ENCODE measurements at regions not wholly inside any gene's neighbourhood (a gene's known extent, or its start where the extent isn't known, plus 50 kb on each side); places are given as distances from the start of the nearest gene placed in this dataset.

DNA sequence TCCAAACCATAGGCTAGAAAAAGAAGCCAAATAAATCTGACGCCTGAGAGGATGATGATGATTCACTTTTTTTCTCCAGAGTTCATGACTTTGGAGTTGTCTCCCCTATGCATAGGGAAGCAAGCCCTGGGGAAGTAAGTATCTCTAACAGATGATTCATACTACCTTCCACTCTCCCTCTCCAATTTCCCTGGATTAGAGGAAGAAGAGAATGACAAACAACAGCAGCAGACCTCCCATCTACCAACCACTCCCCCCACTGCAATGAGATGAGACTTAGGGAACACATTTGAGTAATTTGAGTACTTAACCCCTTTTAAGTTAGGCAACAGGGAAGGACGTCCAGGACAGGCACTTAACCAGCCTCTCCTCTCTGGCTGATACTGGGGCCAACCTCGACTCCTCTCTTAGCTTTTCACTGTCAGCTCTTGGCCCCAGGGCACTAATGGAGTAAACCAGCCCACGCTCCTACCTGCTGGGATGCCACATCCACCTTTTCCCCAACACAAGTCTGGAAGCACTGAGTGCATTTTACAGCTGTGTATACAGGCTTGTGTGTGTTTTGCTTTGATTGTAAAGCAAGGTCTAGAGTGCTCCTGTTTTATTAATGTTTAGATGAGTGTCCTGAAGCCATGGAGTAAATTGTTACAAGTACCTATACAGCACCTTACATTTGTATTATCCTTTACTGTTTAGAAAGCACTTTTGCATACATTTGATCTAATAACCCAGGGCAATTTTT lies 180.7 kb downstream of the PHLDA1 start:
- no peaks in the 10 kb centered on the region for H3K27me3 Mint-ChIP-seq (ENCODE audit: insufficient read depth, unreplicated experiment)
- no TSS peak for BruUV-seq (replicated peaks)
- no peaks in the 10 kb centered on the region; the same call in 1 of the 2 replicates for H3K4me1 ChIP-seq
- no peak for DNase-seq
- H3K4me3 Mint-ChIP-seq (ENCODE audit: unreplicated experiment) = no peak overlapping the region
- CTCF ChIA-PET = interaction anchor here (0.6 kb wide), 2 partner anchors 130 to 183 kb away, joined by 3 read pairs; no protein-coding TSS in a partner anchor
- H3K27me3 ChIP-seq (replicated peaks; ENCODE audit: control insufficient read depth, insufficient read depth, low read length) = no peaks in the 10 kb centered on the region
- H3K27ac Mint-ChIP-seq (ENCODE audit: unreplicated experiment) = peak overlapping the region; percentile 51
- TF ChIP-seq CTCF (IDR thresholded peaks at IDR 0.05; ENCODE audit: insufficient read depth in 1 of 2, low read depth in 1 of 2, low read length in 1 of 2, severe bottlenecking in 1 of 2, unreplicated experiment in 1 of 2) = no peak
- H3K4me1 Mint-ChIP-seq (ENCODE audit: low read depth, unreplicated experiment) = peaks cover 21% of the 10 kb centered on the region
- H3K36me3 Mint-ChIP-seq (ENCODE audit: insufficient read depth, unreplicated experiment) = no peaks in the 10 kb centered on the region
- H3K9me3 Mint-ChIP-seq (ENCODE audit: unreplicated experiment) = peaks cover 7% of the 10 kb centered on the region
- H3K9me3 ChIP-seq = 0 out of 2 replicates have a peak, but pooled peaks cover 4% of the 10 kb centered on the region
- no peaks in the 10 kb centered on the region for H3K36me3 ChIP-seq (ENCODE audit: control insufficient read depth, insufficient read depth, low read length)
- intact Hi-C loops (cut with micrococcal nuclease; ENCODE audit: unreplicated experiment) = no loop called here
- POLR2A ChIA-PET = interaction anchor here (0.6 kb wide), 1 partner anchor 223 kb away, joined by 3 read pairs; no protein-coding TSS in a partner anchor
- H3K4me3 ChIP-seq (ENCODE audit: low read depth, low read length) = no peak overlapping the region

GRCh38 chr12:75848961-75849360 lies 182.6 kb downstream of the PHLDA1 start:
- TF ChIP-seq CTCF (IDR thresholded peaks at IDR 0.05; ENCODE audit: insufficient read depth in 1 of 2, low read depth in 1 of 2, low read length in 1 of 2, severe bottlenecking in 1 of 2, unreplicated experiment in 1 of 2) = no peak
- H3K36me3 ChIP-seq (ENCODE audit: control insufficient read depth, insufficient read depth, low read length) = no peaks in the 10 kb centered on the region
- H3K27me3 Mint-ChIP-seq (ENCODE audit: insufficient read depth, unreplicated experiment) = no peaks in the 10 kb centered on the region
- H3K4me1 Mint-ChIP-seq (ENCODE audit: low read depth, unreplicated experiment) = peaks cover 17% of the 10 kb centered on the region
- H3K27ac Mint-ChIP-seq (ENCODE audit: unreplicated experiment) = no peak overlapping the region
- CTCF ChIA-PET = no interaction called here
- POLR2A ChIA-PET = no interaction called here
- no peak overlapping the region for H3K4me3 Mint-ChIP-seq (ENCODE audit: unreplicated experiment)
- H3K4me3 ChIP-seq (ENCODE audit: low read depth, low read length) = no peak overlapping the region
- H3K27me3 ChIP-seq (replicated peaks; ENCODE audit: control insufficient read depth, insufficient read depth, low read length) = no peaks in the 10 kb centered on the region
- no TSS peak for BruUV-seq (replicated peaks)
- no peaks in the 10 kb centered on the region for H3K36me3 Mint-ChIP-seq (ENCODE audit: insufficient read depth, unreplicated experiment)
- 0 out of 2 replicates have a peak, but pooled peaks cover 4% of the 10 kb centered on the region for H3K9me3 ChIP-seq
- H3K4me1 ChIP-seq = no peaks in the 10 kb centered on the region
- intact Hi-C loops (cut with micrococcal nuclease; ENCODE audit: unreplicated experiment) = no loop called here
- peaks cover 18% of the 10 kb centered on the region for H3K9me3 Mint-ChIP-seq (ENCODE audit: unreplicated experiment)
- DNase-seq = no peak

- POLR2A ChIA-PET = no interaction called here
Observed at GRCh38 chr12:75848431-75848925, 183.1 kb downstream of the PHLDA1 start.

More at GRCh38 chr12:75848431-75848925, 183.1 kb downstream of the PHLDA1 start:
- no peaks in the 10 kb centered on the region for H3K27me3 ChIP-seq (replicated peaks; ENCODE audit: control insufficient read depth, insufficient read depth, low read length)
- H3K9me3 Mint-ChIP-seq (ENCODE audit: unreplicated experiment) = peaks cover 23% of the 10 kb centered on the region
- H3K27me3 Mint-ChIP-seq (ENCODE audit: insufficient read depth, unreplicated experiment) = no peaks in the 10 kb centered on the region
- TF ChIP-seq CTCF (IDR thresholded peaks at IDR 0.05; ENCODE audit: insufficient read depth in 1 of 2, low read depth in 1 of 2, low read length in 1 of 2, severe bottlenecking in 1 of 2, unreplicated experiment in 1 of 2) = no peak
- CTCF ChIA-PET = interaction anchor here (0.6 kb wide), 1 partner anchor 179 kb away, joined by 10 read pairs; no protein-coding TSS in a partner anchor
- H3K9me3 ChIP-seq = 0 out of 2 replicates have a peak, but pooled peaks cover 4% of the 10 kb centered on the region
- BruUV-seq (replicated peaks) = no TSS peak
- no peaks in the 10 kb centered on the region for H3K4me1 ChIP-seq
- no peaks in the 10 kb centered on the region for H3K36me3 Mint-ChIP-seq (ENCODE audit: insufficient read depth, unreplicated experiment)
- peaks cover 22% of the 10 kb centered on the region for H3K4me1 Mint-ChIP-seq (ENCODE audit: low read depth, unreplicated experiment)
- H3K27ac Mint-ChIP-seq (ENCODE audit: unreplicated experiment) = no peak overlapping the region
- intact Hi-C loops (cut with micrococcal nuclease; ENCODE audit: unreplicated experiment) = no loop called here
- H3K4me3 ChIP-seq (ENCODE audit: low read depth, low read length) = no peak overlapping the region
- no peak for DNase-seq
- H3K4me3 Mint-ChIP-seq (ENCODE audit: unreplicated experiment) = no peak overlapping the region
- no peaks in the 10 kb centered on the region for H3K36me3 ChIP-seq (ENCODE audit: control insufficient read depth, insufficient read depth, low read length)
